A549 (cell line): ENCODE measurements at regions not wholly inside any gene's neighbourhood (a gene's known extent, or its start where the extent isn't known, plus 50 kb on each side); places are given as distances from the start of the nearest gene placed in this dataset.

Experiments used
- ATAC-seq, 2 experiments: fragments of 200-7000 bp in 1 of 2; fragments of >200 bp in 1 of 2; cut with Nextera tagmentation in 1 of 2; cut with Tn5 transposase in 1 of 2; 3 replicates each; pipeline versions ENCODE4 v1.8.0 to v1.9.1; 2018 to 2020; ENCODE audit warnings: mild to moderate bottlenecking in 1 of 2, moderate library complexity in 1 of 2
- CTCF ChIA-PET: fragments of 300-600 bp; sonication (Branson Sonifier 250); formaldehyde crosslinking; extraction: SDS; loops from one replicate; lab custom pipeline; 2021; ENCODE audit warnings: antibody characterized with exemption, inconsistent platforms; lab: Yijun Ruan, JAX
- POLR2A ChIA-PET: fragments of 350-600 bp; formaldehyde crosslinking; extraction: SDS; loops from one replicate; lab custom pipeline; 2021; ENCODE audit warnings: antibody characterized with exemption, inconsistent platforms; lab: Yijun Ruan, JAX
- DNase-seq, 2 experiments: peaks; one replicate each; pipeline versions ENCODE4 v3.0.0 to v3.0.0-alpha.2; 2011 to 2016; ENCODE audit warnings: low read depth in 1 of 2, low spot score in 1 of 2
- FAIRE-seq: peaks from 2 replicates; lab custom pipeline; 2011; peaks lifted over from hg19 to GRCh38; lab: Jason Lieb, UNC
- H3K27ac ChIP-seq, 2 experiments: fragments of >200 bp; sonication (Bioruptor Twin); formaldehyde crosslinking; 3 replicates each; pipeline ENCODE4 v1.5.1; 2016 to 2017
- H3K4me1 ChIP-seq: fragments of >200 bp; sonication (Bioruptor Twin); formaldehyde crosslinking; 3 replicates; pipeline ENCODE4 v1.6.1; 2016
- H3K4me2 ChIP-seq: fragments of >200 bp; sonication (Bioruptor Twin); formaldehyde crosslinking; 3 replicates; pipeline ENCODE4 v1.6.1; 2016
- H3K4me3 ChIP-seq: fragments of >200 bp; sonication (Bioruptor Twin); formaldehyde crosslinking; 3 replicates; pipeline ENCODE4 v1.5.1; 2016
- H3K9me3 ChIP-seq: fragments of >200 bp; sonication (Bioruptor Twin); formaldehyde crosslinking; 3 replicates; pipeline ENCODE4 v1.6.1; 2016
- BCL3 ChIP-seq: fragments of >200 bp; sonication (Bioruptor Twin); formaldehyde crosslinking; IDR thresholded peaks from 3 replicates; pipeline ENCODE4 v1.6.1; 2016
- BHLHE40 ChIP-seq: IDR thresholded peaks from 2 replicates; pipeline ENCODE4 v1.6.1; 2012; ENCODE audit warnings: low read depth, low read length, inconsistent platforms
- CEBPB ChIP-seq, 2 experiments: fragments of >200 bp in 1 of 2; sonication (Bioruptor Twin) in 1 of 2; formaldehyde crosslinking in 1 of 2; IDR thresholded peaks; 2 replicates each; pipeline ENCODE4 v1.6.1; 2012 to 2016
- CHD4 ChIP-seq: fragments of 200-600 bp; sonication (generic); IDR thresholded peaks from 2 replicates; pipeline ENCODE4 v1.6.1; 2016; ENCODE audit warnings: antibody characterized with exemption, mild to moderate bottlenecking, borderline replicate concordance
- E2F6 ChIP-seq: IDR thresholded peaks from 2 replicates; pipeline ENCODE4 v1.6.1; 2012; ENCODE audit warnings: low read depth, borderline replicate concordance
- EP300 ChIP-seq, 2 experiments: fragments of >200 bp; sonication (Bioruptor Twin); formaldehyde crosslinking; IDR thresholded peaks; 2 replicates in 1 of 2; 3 replicates in 1 of 2; pipeline ENCODE4 v1.6.1; 2016 to 2017
- ESRRA ChIP-seq: fragments of 150-350 bp; IDR thresholded peaks from 2 replicates; pipeline ENCODE4 v1.6.1; 2014; ENCODE audit warnings: mild to moderate bottlenecking, low read length, borderline replicate concordance
- HES2 ChIP-seq: fragments of >200 bp; sonication (Bioruptor Twin); formaldehyde crosslinking; IDR thresholded peaks from 2 replicates; pipeline ENCODE4 v1.6.1; 2016
- HEYL ChIP-seq: fragments of 250-450 bp; sonication (Bioruptor Pico); IDR thresholded peaks from 2 replicates; pipeline ENCODE4 v1.8.0; 2021; ENCODE audit warnings: mild to moderate bottlenecking, moderate library complexity
- HMGXB4 ChIP-seq: fragments of 250-450 bp; sonication (Bioruptor Pico); IDR thresholded peaks from 2 replicates; pipeline ENCODE4 v1.5.0; 2021; ENCODE audit warnings: mild to moderate bottlenecking, moderate library complexity, borderline replicate concordance
- HOXB13 ChIP-seq: fragments of 250-450 bp; sonication (Bioruptor Pico); IDR thresholded peaks from 2 replicates; pipeline ENCODE4 v1.5.0; 2020; ENCODE audit warnings: low read depth, mild to moderate bottlenecking, moderate library complexity
- JUN ChIP-seq, 2 experiments: fragments of >200 bp; sonication (Bioruptor Twin); formaldehyde crosslinking; IDR thresholded peaks; 2 replicates in 1 of 2; 3 replicates in 1 of 2; pipeline ENCODE4 v1.6.1; 2016 to 2017
- KDM1A ChIP-seq: fragments of 200-600 bp; sonication (generic); IDR thresholded peaks from 2 replicates; pipeline ENCODE4 v1.6.1; 2016; ENCODE audit warnings: low read depth, mild to moderate bottlenecking
- MAX ChIP-seq: IDR thresholded peaks from 2 replicates; pipeline ENCODE4 v1.6.1; 2012
- MYC ChIP-seq: IDR thresholded peaks from 2 replicates; pipeline ENCODE4 v1.6.1; 2012; ENCODE audit warnings: mild to moderate bottlenecking, inconsistent platforms, low read length, improper control_type of control experiment, borderline replicate concordance
- NFE2L2 ChIP-seq: fragments of 150-350 bp; conservative IDR thresholded peaks from 2 replicates; pipeline ENCODE4 v1.6.1; 2014; ENCODE audit warnings: low read length
- NPAS2 ChIP-seq: fragments of 250-450 bp; sonication (Bioruptor Pico); IDR thresholded peaks from 2 replicates; pipeline ENCODE4 v1.8.0; 2022; ENCODE audit warnings: mild to moderate bottlenecking, moderate library complexity, borderline replicate concordance
- NR3C1 ChIP-seq: fragments of >200 bp; sonication (Bioruptor Twin); formaldehyde crosslinking; IDR thresholded peaks from 3 replicates; pipeline ENCODE4 v1.6.1; 2017
- PHF8 ChIP-seq: fragments of 200-600 bp; sonication (generic); IDR thresholded peaks from 2 replicates; pipeline ENCODE4 v1.6.1; 2016; ENCODE audit warnings: low read depth, mild to moderate bottlenecking, antibody characterized with exemption, moderate library complexity, borderline replicate concordance
- POLR2AphosphoS2 ChIP-seq: conservative IDR thresholded peaks from 2 replicates; pipeline ENCODE4 v1.6.1; 2012; ENCODE audit warnings: low read length, improper control_type of control experiment, inconsistent platforms
- RARB ChIP-seq: fragments of 250-450 bp; sonication (Bioruptor Pico); IDR thresholded peaks from 2 replicates; pipeline ENCODE4 v1.8.0; 2021; ENCODE audit warnings: mild to moderate bottlenecking, moderate library complexity
- REST ChIP-seq: fragments of 200-600 bp; sonication (generic); IDR thresholded peaks from 2 replicates; pipeline ENCODE4 v1.6.1; 2016; ENCODE audit warnings: antibody characterized with exemption, mild to moderate bottlenecking, moderate library complexity
- TFCP2L1 ChIP-seq: fragments of 250-450 bp; sonication (Bioruptor Pico); IDR thresholded peaks from 2 replicates; pipeline ENCODE4 v1.5.0; 2021; ENCODE audit warnings: mild to moderate bottlenecking
- TP53 ChIP-seq: fragments of 250-450 bp; sonication (Bioruptor Pico); IDR thresholded peaks from 2 replicates; pipeline ENCODE4 v1.5.0; 2021; ENCODE audit warnings: mild to moderate bottlenecking, moderate library complexity
- USF2 ChIP-seq: fragments of 450-650 bp; IDR thresholded peaks from 2 replicates; pipeline ENCODE4 v1.6.1; 2014; ENCODE audit warnings: antibody characterized with exemption
- ZSCAN20 ChIP-seq: fragments of 250-450 bp; sonication (Bioruptor Pico); IDR thresholded peaks from 2 replicates; pipeline ENCODE4 v1.8.0; 2022; ENCODE audit warnings: mild to moderate bottlenecking, moderate library complexity
- WGBS: methylation state at CpG from one replicate; pipeline ENCODE4 v1.1.6; 2017; ENCODE audit errors: missing lambda C conversion rate; 5-methylcytosine and 5-hydroxymethylcytosine counted together

- no peak for ATAC-seq
- no peak for DNase-seq
- Histone ChIP-seq H3K9me3 (no peaks in the 10 kb centered on the region), H3K4me2 (no peak overlapping the region), H3K27ac (no peak overlapping the region), H3K4me3 (no peak overlapping the region), H3K4me1 (no peaks in the 10 kb centered on the region)
- 36% methylated on average over 1 of the region's 1 CpG for WGBS
- ChIA-PET POLR2A (no interaction called here), CTCF (no interaction called here)
- no peak for FAIRE-seq
- TF ChIP-seq CHD4 (no peak), HES2 (no peak), BHLHE40 (no peak), MAX (no peak), NPAS2 (CRISPR knock-in tag) (no peak), RARB (CRISPR knock-in tag) (no peak), PHF8 (no peak), HOXB13 (no peak), TFCP2L1 (CRISPR knock-in tag) (no peak), JUN (IDR thresholded peaks at IDR 0.05) (no peak), HEYL (CRISPR knock-in tag) (no peak), ZSCAN20 (no peak), BCL3 (no peak), POLR2AphosphoS2 (no peak), NFE2L2 (no peak), USF2 (no peak), ESRRA (no peak), KDM1A (no peak), MYC (no peak)
These were observed 617.4 kb downstream of the CCSER2 start for GRCh38 chr10:84945791-84946190.

- CTCF ChIA-PET: no interaction called here
- Histone ChIP-seq H3K4me1 (no peaks in the 10 kb centered on the region), H3K4me2 (no peak overlapping the region), H3K27ac (no peak overlapping the region), H3K4me3 (no peak overlapping the region), H3K9me3 (no peaks in the 10 kb centered on the region)
- ATAC-seq: no peak
- 6% methylated on average over 3 of the region's 3 CpGs for WGBS
- no peak for TF ChIP-seq TP53 (CRISPR knock-in tag)
- no peak for TF ChIP-seq REST
- no peak for TF ChIP-seq JUN (IDR thresholded peaks at IDR 0.05)
- TF ChIP-seq HMGXB4 (CRISPR knock-in tag): no peak
- TF ChIP-seq NR3C1: no peak
- no peak for TF ChIP-seq NPAS2 (CRISPR knock-in tag)
- no peak for TF ChIP-seq HES2
- no peak for TF ChIP-seq RARB (CRISPR knock-in tag)
- TF ChIP-seq NFE2L2: no peak
- no peak for TF ChIP-seq PHF8
- TF ChIP-seq E2F6: no peak
- TF ChIP-seq ESRRA: no peak
- no peak for TF ChIP-seq CEBPB (IDR thresholded peaks at IDR 0.05)
- TF ChIP-seq EP300 (IDR thresholded peaks at IDR 0.05): no peak
- FAIRE-seq: no peak
- POLR2A ChIA-PET: no interaction called here
- DNase-seq: no peak
These were observed 618.5 kb downstream of the CCSER2 start for GRCh38 chr10:84946904-84947303.
